DOHH2 (cell line): ENCODE measurements at regions not wholly inside any gene's neighbourhood (a gene's known extent, or its start where the extent isn't known, plus 50 kb on each side); places are given as distances from the start of the nearest gene placed in this dataset.

ENCODE experiments used
- H3F3A ChIP-seq: fragments of 200-600 bp; sonication (generic), shearing (Covaris generic); 2 replicates; pipeline ENCODE4 v1.6.0; 2016; ENCODE audit warnings: antibody characterized with exemption, mild to moderate bottlenecking; ENCODE audit not compliant: control insufficient read depth, insufficient read depth
- H3K27ac ChIP-seq: fragments of 200-600 bp; sonication (generic); 2 replicates; pipeline ENCODE4 v1.5.1; 2014; ENCODE audit warnings: low read depth, mild to moderate bottlenecking, low read length, moderate library complexity
- H3K27me3 ChIP-seq: fragments of 200-600 bp; sonication (generic); 2 replicates; pipeline ENCODE4 v1.6.1; 2014; ENCODE audit warnings: mild to moderate bottlenecking, low read length, mixed read lengths; ENCODE audit not compliant: control insufficient read depth
- H3K36me3 ChIP-seq: fragments of 200-600 bp; sonication (generic); 2 replicates; pipeline ENCODE4 v1.6.1; 2014; ENCODE audit warnings: mild to moderate bottlenecking, low read length, moderate library complexity, mixed read lengths; ENCODE audit not compliant: control insufficient read depth
- H3K4me1 ChIP-seq: fragments of 200-600 bp; sonication (generic); 2 replicates; pipeline ENCODE4 v1.6.1; 2014; ENCODE audit warnings: mild to moderate bottlenecking, low read length, mixed read lengths; ENCODE audit not compliant: control insufficient read depth
- H3K4me2 ChIP-seq: fragments of 200-600 bp; sonication (generic); 2 replicates; pipeline ENCODE4 v1.6.0; 2014; ENCODE audit warnings: mild to moderate bottlenecking, low read length, moderate library complexity
- H3K4me3 ChIP-seq: fragments of 200-600 bp; sonication (generic); 2 replicates; pipeline ENCODE4 v1.5.1; 2014; ENCODE audit warnings: mild to moderate bottlenecking, low read length, mixed read lengths
- H3K79me2 ChIP-seq: fragments of 200-600 bp; sonication (generic); 2 replicates; pipeline ENCODE4 v1.6.1; 2014; ENCODE audit warnings: mild to moderate bottlenecking, low read length, mixed read lengths; ENCODE audit not compliant: control insufficient read depth
- H3K9me2 ChIP-seq: fragments of 200-600 bp; sonication (generic); replicated peaks from 2 replicates; pipeline ENCODE4 v1.6.1; 2014; ENCODE audit warnings: mild to moderate bottlenecking, low read length, mixed read lengths; ENCODE audit not compliant: control insufficient read depth
- H3K9me3 ChIP-seq: fragments of 200-600 bp; sonication (generic); 2 replicates; pipeline ENCODE4 v1.6.1; 2014; ENCODE audit warnings: antibody characterized with exemption, low read length, mixed read lengths; ENCODE audit not compliant: control insufficient read depth, insufficient read depth
- H4K20me1 ChIP-seq: fragments of 200-600 bp; sonication (generic); 2 replicates; pipeline ENCODE4 v1.6.0; 2014; ENCODE audit warnings: low read depth, mild to moderate bottlenecking, antibody characterized with exemption, low read length, moderate library complexity; ENCODE audit not compliant: control insufficient read depth, insufficient read depth
- CTCF ChIP-seq: fragments of 200-600 bp; sonication (generic); IDR thresholded peaks from one replicate; pipeline ENCODE4 v1.5.1; 2014; ENCODE audit warnings: antibody characterized with exemption, mild to moderate bottlenecking, low read depth, low read length; ENCODE audit not compliant: poor library complexity, severe bottlenecking
- EZH2phosphoT487 ChIP-seq: fragments of 200-600 bp; sonication (generic); IDR thresholded peaks from 2 replicates; pipeline ENCODE4 v1.6.1; 2017; ENCODE audit warnings: borderline replicate concordance, mild to moderate bottlenecking, antibody characterized with exemption, low read length, moderate library complexity, mixed read lengths

GRCh38 chr4:24285759-24286158 is 298.6 kb downstream of the DHX15 start:
- Histone ChIP-seq H3K79me2 (no peaks in the 10 kb centered on the region), H3F3A (no peaks in the 10 kb centered on the region), H3K27me3 (no peaks in the 10 kb centered on the region), H3K27ac (no peak overlapping the region), H3K4me2 (no peak overlapping the region), H4K20me1 (no peaks in the 10 kb centered on the region), H3K36me3 (no peaks in the 10 kb centered on the region), H3K9me2 (no peaks in the 10 kb centered on the region), H3K9me3 (no peaks in the 10 kb centered on the region), H3K4me1 (no peaks in the 10 kb centered on the region), H3K4me3 (no peak overlapping the region)
- TF ChIP-seq CTCF (no peak), EZH2phosphoT487 (no peak)

GRCh38 chr4:24282446-24282845 is 301.9 kb downstream of the DHX15 start:
- TF ChIP-seq EZH2phosphoT487 (no peak), CTCF (no peak)
- Histone ChIP-seq H3K27me3 (no peaks in the 10 kb centered on the region), H3K36me3 (no peaks in the 10 kb centered on the region), H3K4me2 (no peak overlapping the region), H3K4me1 (no peaks in the 10 kb centered on the region), H3K9me3 (no peaks in the 10 kb centered on the region), H3K4me3 (no peak overlapping the region), H3F3A (no peaks in the 10 kb centered on the region), H4K20me1 (no peaks in the 10 kb centered on the region), H3K27ac (no peak overlapping the region), H3K9me2 (no peaks in the 10 kb centered on the region), H3K79me2 (no peaks in the 10 kb centered on the region)

GRCh38 chr4:24279911-24280375 is 304.4 kb downstream of the DHX15 start:
- H3K4me2 ChIP-seq: no peak overlapping the region
- no peak for TF ChIP-seq CTCF
- TF ChIP-seq EZH2phosphoT487: no peak
- no peaks in the 10 kb centered on the region for H3K79me2 ChIP-seq

More at GRCh38 chr4:24279911-24280375, 304.4 kb downstream of the DHX15 start:
- no peaks in the 10 kb centered on the region for H3F3A ChIP-seq
- H3K9me2 ChIP-seq: 0 out of 2 replicates have a peak, but pooled peaks cover 2% of the 10 kb centered on the region
- H3K4me1 ChIP-seq: no peaks in the 10 kb centered on the region
- H3K27me3 ChIP-seq: no peaks in the 10 kb centered on the region
- no peaks in the 10 kb centered on the region for H3K9me3 ChIP-seq
- no peak overlapping the region for H3K4me3 ChIP-seq
- no peak overlapping the region for H3K27ac ChIP-seq
- H3K36me3 ChIP-seq: no peaks in the 10 kb centered on the region
- no peaks in the 10 kb centered on the region for H4K20me1 ChIP-seq
